Naive B cell (primary cell): ENCODE measurements at regions not wholly inside any gene's neighbourhood (a gene's known extent, or its start where the extent isn't known, plus 50 kb on each side); places are given as distances from the start of the nearest gene placed in this dataset.
A peak's percentile ranks its signal among the peaks of the same experiment; 100 is the strongest.
"Not testable (repeated sequence)": the region's sequence is repeated elsewhere in the genome, so short reads cannot be mapped to it uniquely, and the experiment has no call there.

Source experiments
- ATAC-seq, 2 donors: fragments of 150-1000 bp; cut with Tn5 transposase; 2 replicates each; pipeline ENCODE4 v1.10.0; 2021; ENCODE audit warnings: low read depth in 2 of 2, mild to moderate bottlenecking in 2 of 2, moderate library complexity in 2 of 2
- DNase-seq: peaks from one replicate; pipeline ENCODE4 v3.0.0; 2022
- H3K27ac Mint-ChIP-seq, 6 donors: one replicate each; pipeline ENCODE4 v1.8.0; 2020 to 2022; ENCODE audit warnings: mild to moderate bottlenecking in 6 of 6, mixed read lengths in 6 of 6, moderate library complexity in 5 of 6, inconsistent platforms in 2 of 6
- H3K27me3 Mint-ChIP-seq, 3 donors: one replicate each; pipeline ENCODE4 v1.8.0; 2021 to 2022; ENCODE audit warnings: mixed read lengths in 3 of 3, mild to moderate bottlenecking in 1 of 3
- H3K36me3 Mint-ChIP-seq, 2 donors: one replicate each; pipeline ENCODE4 v1.8.0; 2020 to 2022; ENCODE audit warnings: mixed read lengths in 2 of 2, inconsistent platforms in 1 of 2, mild to moderate bottlenecking in 1 of 2
- H3K4me1 Mint-ChIP-seq, 3 donors: one replicate each; pipeline ENCODE4 v1.8.0; 2020 to 2022; ENCODE audit warnings: mixed read lengths in 3 of 3, inconsistent platforms in 1 of 3, mild to moderate bottlenecking in 1 of 3, moderate library complexity in 1 of 3
- H3K4me3 Mint-ChIP-seq, 8 donors: one replicate each; pipeline ENCODE4 v1.8.0; 2020 to 2022; ENCODE audit warnings: mild to moderate bottlenecking in 8 of 8, mixed read lengths in 8 of 8, moderate library complexity in 8 of 8, inconsistent platforms in 2 of 8
- H3K9me3 Mint-ChIP-seq, 7 donors: one replicate each; pipeline ENCODE4 v1.8.0; 2020 to 2022; ENCODE audit warnings: mixed read lengths in 7 of 7, mild to moderate bottlenecking in 5 of 7, inconsistent platforms in 2 of 7, moderate library complexity in 1 of 7

DNA sequence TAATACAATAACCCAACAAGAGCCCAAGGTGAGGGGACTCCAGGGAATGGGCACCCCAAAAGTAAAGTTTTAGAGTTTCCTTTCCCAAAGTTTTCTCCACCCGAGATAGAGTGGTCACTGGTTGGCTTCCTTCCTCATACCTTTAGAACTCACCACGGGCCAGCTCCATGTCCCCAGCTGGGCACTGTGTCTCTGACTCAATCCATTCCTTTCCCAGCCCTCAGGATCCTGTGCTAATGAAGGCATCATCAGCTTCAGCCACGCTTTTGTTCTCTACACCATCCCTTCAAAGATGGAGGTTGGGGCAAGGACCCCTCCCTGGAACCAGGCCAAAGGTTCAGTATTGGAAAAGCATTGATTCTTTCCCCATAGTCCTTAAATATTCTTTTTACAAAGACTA lies 59.8 kb upstream of the VASH1 start:
- H3K9me3 Mint-ChIP-seq, result no peaks in the 10 kb centered on the region

DNA sequence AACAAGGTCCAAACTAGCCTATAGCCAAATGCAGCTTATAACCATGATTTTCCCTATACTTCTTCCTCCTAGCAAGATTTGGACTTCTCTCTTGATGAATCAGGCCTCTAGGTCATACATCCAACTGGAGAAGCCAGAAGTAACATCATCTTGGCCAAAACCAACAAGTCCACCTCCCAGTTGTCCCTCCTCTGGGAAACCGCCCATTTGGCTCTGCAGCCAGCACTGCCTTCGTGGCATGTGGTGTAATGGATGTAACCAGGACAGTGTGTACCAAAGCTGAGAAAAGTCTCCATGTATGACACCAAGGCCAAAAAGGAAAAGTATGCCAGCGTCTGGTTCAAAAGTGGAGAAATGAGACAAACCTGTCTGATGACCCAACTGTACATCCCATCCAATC lies 59.3 kb upstream of the VASH1 start:
- no peaks in the 10 kb centered on the region for H3K4me1 Mint-ChIP-seq
- no peak for DNase-seq
- no peaks in the 10 kb centered on the region for H3K9me3 Mint-ChIP-seq
- ATAC-seq, result no peak
- H3K36me3 Mint-ChIP-seq, result no peaks in the 10 kb centered on the region
- no peak overlapping the region for H3K27ac Mint-ChIP-seq
- H3K4me3 Mint-ChIP-seq, result no peak overlapping the region
- peaks cover 6 to 12% (median 10%) of the 10 kb centered on the region in 3 donors for H3K27me3 Mint-ChIP-seq

More for the DNA sequence above, 59.8 kb upstream of the VASH1 start:
- peaks cover 6 to 12% (median 10%) of the 10 kb centered on the region in 3 donors for H3K27me3 Mint-ChIP-seq
- no peak for ATAC-seq
- no peak overlapping the region for H3K27ac Mint-ChIP-seq
- DNase-seq, result no peak
- H3K4me1 Mint-ChIP-seq, result no peaks in the 10 kb centered on the region
- no peaks in the 10 kb centered on the region for H3K36me3 Mint-ChIP-seq
- no peak overlapping the region for H3K4me3 Mint-ChIP-seq

DNA sequence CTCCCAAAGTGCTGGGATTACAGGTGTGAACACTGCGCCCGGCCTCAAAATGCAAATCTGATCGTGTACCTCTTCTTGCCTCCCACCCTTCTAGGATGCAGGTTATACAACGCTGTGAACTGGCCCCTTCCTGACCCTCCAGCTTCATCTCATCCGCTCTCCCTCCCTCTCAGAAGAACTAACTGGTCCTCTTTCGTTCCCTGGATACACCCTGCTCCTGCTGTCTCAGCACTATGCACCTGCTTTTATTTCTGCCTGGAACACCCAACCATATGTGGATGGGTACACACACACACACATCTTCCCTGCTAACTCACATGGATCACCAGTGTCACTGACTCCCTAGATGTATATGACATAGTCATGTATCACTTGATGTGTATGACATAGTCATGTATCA lies 56.1 kb upstream of the VASH1 start:
- DNase-seq (no peak), ATAC-seq (no peak)
- no peaks in the 10 kb centered on the region for H3K4me1 Mint-ChIP-seq
- peak overlapping the region in 2 of 6 donors; percentile 3 to 8 for H3K27ac Mint-ChIP-seq
- peaks cover 10 to 12% (median 10%) of the 10 kb centered on the region in 3 donors for H3K27me3 Mint-ChIP-seq
- H3K36me3 Mint-ChIP-seq, result no peaks in the 10 kb centered on the region
- no peak overlapping the region for H3K4me3 Mint-ChIP-seq
- no peaks in the 10 kb centered on the region for H3K9me3 Mint-ChIP-seq

DNA sequence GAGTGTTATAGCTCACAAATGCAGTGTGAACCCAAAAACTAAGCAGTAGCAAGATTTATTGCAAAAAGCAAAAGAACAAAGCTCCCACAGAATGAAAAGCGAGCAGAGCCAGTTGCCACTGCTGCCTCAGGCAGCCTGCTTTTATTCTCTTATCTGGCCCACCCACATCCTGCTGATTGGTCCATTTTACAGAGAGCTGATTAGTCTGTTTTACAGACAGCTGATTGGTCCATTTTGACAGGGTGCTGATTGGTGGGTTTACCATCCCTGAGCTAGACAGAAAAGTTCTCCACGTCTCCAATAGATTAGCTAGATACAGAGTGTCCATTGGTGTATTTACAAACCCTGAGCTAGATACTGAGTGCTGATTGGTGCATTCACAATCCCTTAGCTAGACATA lies 55.1 kb upstream of the VASH1 start:
- not testable (repeated sequence) for H3K4me1 Mint-ChIP-seq, H3K4me3 Mint-ChIP-seq, H3K9me3 Mint-ChIP-seq, H3K36me3 Mint-ChIP-seq, ATAC-seq, DNase-seq, H3K27ac Mint-ChIP-seq
- peaks cover 10 to 17% (median 12%) of the 10 kb centered on the region in 3 donors for H3K27me3 Mint-ChIP-seq

DNA sequence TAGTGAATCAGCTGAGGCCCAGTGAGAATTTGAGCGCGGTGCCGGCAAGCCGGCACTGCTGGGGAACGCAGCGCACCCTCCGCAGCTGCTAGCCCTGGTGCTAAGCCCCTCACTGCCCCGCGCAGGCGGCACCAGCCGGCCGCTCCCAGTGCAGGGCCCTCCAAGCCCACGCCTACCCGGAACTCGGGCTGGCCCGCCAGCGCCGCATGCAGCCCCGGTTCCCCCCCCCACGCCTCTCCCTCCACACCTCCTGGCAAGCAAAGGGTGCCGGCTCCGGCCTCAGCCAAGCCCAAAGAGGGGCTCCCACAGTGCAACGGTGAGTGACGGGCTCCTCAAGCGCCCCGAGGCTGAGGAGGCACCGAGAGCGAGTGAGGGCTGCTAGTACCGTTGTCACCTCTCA lies 54.5 kb upstream of the VASH1 start:
- no peaks in the 10 kb centered on the region for H3K36me3 Mint-ChIP-seq
- H3K4me1 Mint-ChIP-seq, result no peaks in the 10 kb centered on the region
- no peak overlapping the region for H3K27ac Mint-ChIP-seq
- H3K27me3 Mint-ChIP-seq, result peaks cover 10 to 17% (median 12%) of the 10 kb centered on the region in 3 donors
- H3K4me3 Mint-ChIP-seq, result no peak overlapping the region
- DNase-seq (no peak), ATAC-seq (no peak)
- H3K9me3 Mint-ChIP-seq, result no peaks in the 10 kb centered on the region

DNA sequence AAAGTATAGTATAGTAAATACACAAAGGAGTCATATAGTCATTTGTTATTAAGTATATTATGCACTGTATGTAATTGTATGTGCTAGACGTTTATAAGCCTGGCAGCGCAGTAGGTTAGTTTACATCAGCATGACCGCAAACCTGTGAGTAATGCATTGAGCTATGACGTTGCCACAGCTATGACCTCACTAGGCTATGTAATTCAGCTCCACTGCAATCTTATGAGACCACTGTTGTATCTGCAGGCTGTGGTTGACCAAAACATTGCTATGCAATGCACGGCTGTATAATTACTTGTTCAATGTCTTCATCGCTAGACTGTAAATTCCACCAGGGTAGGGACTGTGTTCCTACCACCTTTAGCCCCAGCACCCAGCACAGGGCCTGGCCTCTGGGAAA lies 53.2 kb upstream of the VASH1 start:
- DNase-seq, result no peak
- ATAC-seq, result no peak
- no peak overlapping the region for H3K27ac Mint-ChIP-seq
- H3K4me1 Mint-ChIP-seq, result no peaks in the 10 kb centered on the region
- H3K9me3 Mint-ChIP-seq, result no peaks in the 10 kb centered on the region
- peaks cover 6 to 17% (median 10%) of the 10 kb centered on the region in 3 donors for H3K27me3 Mint-ChIP-seq
- no peaks in the 10 kb centered on the region for H3K36me3 Mint-ChIP-seq
- H3K4me3 Mint-ChIP-seq, result no peak overlapping the region

DNA sequence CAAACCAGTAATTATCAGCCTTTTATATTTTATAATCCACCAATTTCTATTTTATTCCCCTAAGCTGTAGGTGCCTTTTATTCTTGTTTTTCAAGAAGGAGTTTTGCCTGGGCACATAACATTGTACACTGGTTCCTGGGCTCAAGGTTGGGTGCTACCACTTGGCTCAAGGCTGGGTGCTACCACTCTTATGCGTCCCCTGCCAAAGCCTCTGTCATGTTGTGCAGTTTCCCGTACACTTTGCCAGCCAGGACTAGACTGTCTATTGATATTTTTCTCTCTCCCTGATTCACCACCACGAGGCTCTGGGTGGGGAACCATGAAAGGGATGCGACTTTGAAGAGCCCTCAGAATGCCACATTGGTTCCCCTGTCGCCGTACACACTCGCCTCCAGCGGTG lies 52.5 kb upstream of the VASH1 start:
- H3K4me1 Mint-ChIP-seq, result no peaks in the 10 kb centered on the region
- DNase-seq (no peak), ATAC-seq (no peak)
- no peaks in the 10 kb centered on the region for H3K9me3 Mint-ChIP-seq
- no peaks in the 10 kb centered on the region for H3K36me3 Mint-ChIP-seq
- no peak overlapping the region for H3K27ac Mint-ChIP-seq
- peaks cover 6 to 17% (median 17%) of the 10 kb centered on the region in 3 donors for H3K27me3 Mint-ChIP-seq
- no peak overlapping the region for H3K4me3 Mint-ChIP-seq

DNA sequence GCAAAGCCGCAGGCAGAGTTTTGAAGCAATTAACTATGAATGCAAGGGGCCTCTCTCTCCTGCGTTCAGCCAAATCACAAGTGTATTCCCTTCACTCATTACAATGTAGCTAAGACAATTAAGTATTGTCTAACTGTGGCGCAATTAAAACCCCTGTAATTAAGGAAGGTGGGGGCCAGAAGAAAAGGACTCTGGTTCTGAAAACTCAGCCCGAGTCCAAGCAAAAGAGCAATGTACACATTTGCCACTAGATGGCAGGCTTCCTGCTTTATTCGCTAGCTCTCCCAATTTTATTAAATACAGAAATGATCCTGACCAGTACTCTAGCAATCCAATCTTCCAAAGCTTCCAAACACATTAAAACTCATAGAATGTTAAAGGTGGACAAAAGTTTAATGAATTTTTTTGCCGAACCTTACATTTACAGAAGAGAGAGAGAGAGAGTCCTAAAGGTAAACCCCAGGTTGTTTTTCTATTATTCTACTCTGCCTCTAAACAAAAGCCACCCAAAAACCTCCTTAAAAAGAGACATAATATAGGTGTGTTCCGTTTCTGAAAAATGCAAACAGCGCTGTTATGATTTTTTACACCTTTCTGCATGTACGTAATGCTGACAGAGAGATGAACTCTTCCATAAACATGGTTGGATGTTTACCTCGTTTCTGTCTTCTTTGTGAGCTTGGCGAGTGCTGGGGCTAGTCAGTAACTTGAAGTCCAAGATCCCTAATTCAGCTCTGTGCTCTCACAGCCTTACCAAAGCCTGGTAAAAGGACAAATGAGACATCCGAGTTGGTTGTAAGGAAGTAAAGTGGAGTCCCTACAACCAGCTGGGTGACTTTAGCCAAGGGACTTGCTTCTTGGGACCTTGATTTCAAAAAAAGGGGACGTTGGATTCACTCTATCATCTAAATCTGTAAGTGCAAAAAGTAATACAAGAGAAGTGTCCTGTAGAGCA lies 50.9 kb upstream of the VASH1 start:
- ATAC-seq (no peak), DNase-seq (peak; percentile 17)
- no peaks in the 10 kb centered on the region for H3K4me1 Mint-ChIP-seq
- H3K27ac Mint-ChIP-seq, result no peak overlapping the region
- no peaks in the 10 kb centered on the region for H3K36me3 Mint-ChIP-seq
- H3K4me3 Mint-ChIP-seq, result no peak overlapping the region
- H3K9me3 Mint-ChIP-seq, result no peaks in the 10 kb centered on the region
- H3K27me3 Mint-ChIP-seq, result peaks cover 3 to 15% (median 14%) of the 10 kb centered on the region in 3 donors
